Choroid plexus epithelial cell (primary cell): ENCODE measurements at regions not wholly inside any gene's neighbourhood (a gene's known extent, or its start where the extent isn't known, plus 50 kb on each side); places are given as distances from the start of the nearest gene placed in this dataset.

ENCODE experiments used
- DNase-seq: peaks from one replicate; pipeline ENCODE4 v3.0.0-alpha.2; 2010; ENCODE audit warnings: low read depth
- H3K4me3 ChIP-seq: 2 replicates; pipeline ENCODE4 v1.5.1; 2011; ENCODE audit warnings: low read depth, mild to moderate bottlenecking, control low read depth, low read length, moderate library complexity
- TF ChIP-seq, protein P1 (sequence below): conservative IDR thresholded peaks from 2 replicates; pipeline ENCODE4 v1.5.1; 2011; ENCODE audit warnings: low read depth, mild to moderate bottlenecking, control low read depth, inconsistent platforms, low read length, moderate library complexity

DNA sequence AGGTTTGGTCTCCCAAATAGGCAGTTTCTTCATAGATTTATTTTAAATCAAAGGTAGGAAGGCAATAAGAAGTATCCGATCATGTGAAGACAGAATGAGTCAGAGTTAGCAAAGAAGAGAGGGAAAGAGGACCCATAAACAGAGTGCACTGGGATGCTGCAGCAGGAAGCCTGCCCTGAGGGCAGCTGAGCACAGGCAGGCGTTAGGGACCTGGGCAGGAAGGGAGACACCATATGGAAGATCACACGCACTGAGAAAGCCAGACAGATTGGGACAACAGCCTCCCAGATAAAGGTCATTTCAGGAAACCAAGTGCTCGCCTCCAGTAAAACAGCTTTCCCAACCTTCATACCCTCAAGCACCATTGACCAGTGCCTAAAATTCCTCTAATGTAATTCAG, 598.0 kb downstream of the EFNB2 start:
- no peak for DNase-seq
- H3K4me3 ChIP-seq = no peak overlapping the region
- TF ChIP-seq, protein P1, sequence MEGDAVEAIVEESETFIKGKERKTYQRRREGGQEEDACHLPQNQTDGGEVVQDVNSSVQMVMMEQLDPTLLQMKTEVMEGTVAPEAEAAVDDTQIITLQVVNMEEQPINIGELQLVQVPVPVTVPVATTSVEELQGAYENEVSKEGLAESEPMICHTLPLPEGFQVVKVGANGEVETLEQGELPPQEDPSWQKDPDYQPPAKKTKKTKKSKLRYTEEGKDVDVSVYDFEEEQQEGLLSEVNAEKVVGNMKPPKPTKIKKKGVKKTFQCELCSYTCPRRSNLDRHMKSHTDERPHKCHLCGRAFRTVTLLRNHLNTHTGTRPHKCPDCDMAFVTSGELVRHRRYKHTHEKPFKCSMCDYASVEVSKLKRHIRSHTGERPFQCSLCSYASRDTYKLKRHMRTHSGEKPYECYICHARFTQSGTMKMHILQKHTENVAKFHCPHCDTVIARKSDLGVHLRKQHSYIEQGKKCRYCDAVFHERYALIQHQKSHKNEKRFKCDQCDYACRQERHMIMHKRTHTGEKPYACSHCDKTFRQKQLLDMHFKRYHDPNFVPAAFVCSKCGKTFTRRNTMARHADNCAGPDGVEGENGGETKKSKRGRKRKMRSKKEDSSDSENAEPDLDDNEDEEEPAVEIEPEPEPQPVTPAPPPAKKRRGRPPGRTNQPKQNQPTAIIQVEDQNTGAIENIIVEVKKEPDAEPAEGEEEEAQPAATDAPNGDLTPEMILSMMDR = no peak

DNA sequence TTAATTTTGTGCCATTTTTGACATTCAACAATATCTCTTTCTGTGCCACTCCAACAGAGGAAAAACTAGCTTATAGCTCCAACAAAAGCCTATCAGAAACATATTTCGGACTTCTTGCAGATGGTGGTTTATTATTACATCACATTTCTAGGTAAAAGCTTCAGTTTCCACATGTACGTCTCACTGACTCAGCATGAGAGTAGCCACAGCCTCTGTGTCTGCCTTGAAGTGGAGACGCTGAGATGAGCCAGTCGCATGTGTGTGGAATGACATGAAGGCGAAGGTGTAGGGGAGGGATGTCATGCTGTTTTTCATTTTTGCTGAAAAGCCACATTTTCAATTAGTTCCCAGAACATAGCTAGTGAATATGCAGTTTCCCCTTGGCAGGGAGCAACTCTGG, 598.6 kb downstream of the EFNB2 start:
- H3K4me3 ChIP-seq = no peak overlapping the region
- peak; percentile 51 for DNase-seq
- TF ChIP-seq, protein P1 = no peak

DNA sequence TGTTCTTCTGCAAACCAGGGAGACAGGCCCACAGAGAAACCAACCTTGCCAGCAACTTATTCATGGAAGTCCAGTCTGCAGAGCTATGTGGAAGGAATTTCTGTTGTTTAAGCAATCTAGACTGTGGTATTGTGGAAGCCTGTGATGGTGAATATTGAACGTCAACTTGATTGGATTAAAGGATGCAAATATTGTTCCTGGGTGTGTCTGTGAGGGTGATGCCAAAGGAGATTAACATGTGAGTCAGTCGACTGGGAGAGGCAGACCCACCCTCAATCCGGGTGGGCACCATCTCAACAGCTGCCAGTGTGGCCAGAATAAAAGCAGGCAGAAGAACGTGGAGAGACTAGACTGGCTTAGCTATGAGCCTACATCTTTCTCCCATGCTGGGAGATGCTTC, 606.0 kb downstream of the EFNB2 start:
- DNase-seq = no peak
- TF ChIP-seq, protein P1 = no peak

DNA sequence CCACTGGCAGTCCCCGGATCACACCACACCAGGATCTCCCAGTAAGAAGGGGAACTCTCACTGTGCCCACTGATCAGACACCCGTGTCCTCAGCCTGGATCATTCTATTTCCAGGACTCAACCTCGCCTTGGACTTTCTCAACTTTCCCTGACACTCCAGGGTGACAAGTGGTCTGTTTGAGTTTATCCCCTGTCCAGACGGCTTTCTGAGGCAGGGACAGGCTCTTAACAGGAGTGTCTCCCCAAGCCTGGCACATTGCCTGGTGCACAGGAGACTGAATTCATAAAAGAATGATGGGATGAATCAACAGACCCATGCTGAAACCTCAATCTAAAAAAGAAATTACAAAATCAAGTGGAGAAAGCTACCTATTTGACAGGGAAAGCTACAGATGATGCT, 606.6 kb downstream of the EFNB2 start:
- no peak for DNase-seq
- no peak overlapping the region for H3K4me3 ChIP-seq
- TF ChIP-seq, protein P1 = no peak

More for the DNA sequence above, 606.0 kb downstream of the EFNB2 start:
- H3K4me3 ChIP-seq = no peak overlapping the region

DNA sequence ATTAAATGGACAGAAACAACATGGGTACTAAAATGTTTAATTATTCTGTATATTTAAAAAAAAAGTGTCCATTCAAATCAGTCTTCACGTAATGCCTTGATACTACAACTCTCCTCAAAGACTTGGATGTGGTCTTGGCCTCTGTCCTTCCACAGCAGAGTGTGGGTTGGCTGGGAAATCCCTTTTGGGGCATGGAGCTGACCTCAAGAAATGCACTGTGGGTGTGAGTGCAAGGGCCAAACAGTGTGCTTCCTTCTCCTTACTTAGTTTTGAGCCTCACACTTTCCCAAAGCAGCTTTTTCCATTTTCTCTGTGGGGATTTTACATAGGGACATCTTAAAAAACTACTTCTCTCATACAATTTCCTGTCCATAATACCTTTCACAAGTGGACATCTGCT, 607.4 kb downstream of the EFNB2 start:
- no peak overlapping the region for H3K4me3 ChIP-seq
- no peak for DNase-seq
- TF ChIP-seq, protein P1 = no peak

DNA sequence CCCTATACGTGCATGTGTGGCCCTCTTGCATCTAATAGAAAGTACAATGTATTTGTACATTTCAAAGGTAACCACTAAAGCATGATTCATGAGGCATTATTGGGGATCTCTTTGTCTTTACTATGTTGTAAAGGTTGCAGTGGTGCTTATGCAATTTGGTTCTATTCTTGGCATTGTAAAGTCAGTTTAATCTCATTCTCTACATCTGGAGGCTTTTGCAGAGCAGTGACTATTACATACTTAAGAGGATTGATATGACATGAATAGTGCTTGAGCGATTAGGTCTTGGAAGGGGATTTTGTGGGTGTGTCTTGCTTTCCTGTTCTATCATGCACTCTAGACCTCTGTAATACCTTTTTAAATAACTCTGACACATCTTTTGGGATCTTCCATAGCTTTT, 610.0 kb downstream of the EFNB2 start:
- DNase-seq = peak; percentile 70
- TF ChIP-seq, protein P1 = no peak
- no peak overlapping the region for H3K4me3 ChIP-seq

DNA sequence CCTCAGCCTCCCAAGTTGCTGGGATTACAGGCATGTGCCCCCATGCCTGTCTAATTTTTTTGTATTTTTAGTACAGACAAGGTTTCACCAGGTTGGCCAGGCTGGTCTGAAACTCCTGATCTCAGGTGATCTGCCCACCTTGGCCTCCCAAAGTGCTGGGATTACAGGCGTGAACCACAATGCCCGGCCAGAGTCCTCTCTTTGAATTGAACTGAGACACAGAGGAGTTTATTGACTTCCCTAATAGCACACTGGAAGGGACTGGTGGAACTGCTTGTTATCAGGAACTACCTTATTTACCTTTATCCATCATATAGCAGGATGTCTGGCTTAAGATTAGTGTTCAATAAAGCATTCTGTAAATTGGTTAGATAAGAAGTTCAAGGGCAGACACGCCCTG, 613.8 kb downstream of the EFNB2 start:
- no peak overlapping the region for H3K4me3 ChIP-seq
- no peak for DNase-seq
- TF ChIP-seq, protein P1 = no peak
